ENCODE measurements at regions not wholly inside any gene's neighbourhood (a gene's known extent, or its start where the extent isn't known, plus 50 kb on each side); places are given as distances from the start of the nearest gene placed in this dataset.

DNA sequence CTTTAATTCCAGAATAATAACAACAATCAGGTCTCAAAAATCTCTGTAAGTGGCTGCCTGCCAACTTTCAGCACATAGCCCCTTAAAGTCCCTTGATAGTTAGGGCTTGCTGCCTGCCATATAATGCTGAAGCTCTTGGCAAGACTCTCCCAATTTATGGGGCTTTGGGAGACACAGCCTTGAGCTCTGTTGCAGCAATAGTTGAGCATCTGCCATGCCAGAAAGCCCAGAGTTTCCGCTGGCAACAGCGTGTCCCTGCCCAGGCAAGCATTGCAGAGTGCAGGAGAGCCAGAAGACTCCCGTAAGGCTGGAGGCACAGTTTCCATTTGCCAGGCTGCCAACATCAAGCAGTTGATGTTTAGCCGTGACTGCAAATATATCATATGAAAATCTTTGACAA, 678.5 kb upstream of the NUDT12 start:
- Histone ChIP-seq H3K4me3 (ENCODE audit: low read depth, low read length) (no peak overlapping the region), H3K9me3 (ENCODE audit: control insufficient read depth, insufficient read depth, low read depth, low read length) (no peaks in the 10 kb centered on the region), H3K4me1 (ENCODE audit: control insufficient read depth, insufficient read depth, low read length) (no peaks in the 10 kb centered on the region), H3K27ac (ENCODE audit: extremely low read depth, low read depth, low read length) (no peak overlapping the region), H3K36me3 (ENCODE audit: control insufficient read depth in 2 of 2, insufficient read depth in 1 of 2, low read length in 2 of 2) (no peaks in the 10 kb centered on the region)
- POLR2A ChIA-PET: no interaction called here
- CTCF ChIA-PET: no interaction called here
- TF ChIP-seq ZFP37 (tag by site-specific recombination; IDR thresholded peaks at IDR 0.05) (no peak), ZNF391 (tag by site-specific recombination; IDR thresholded peaks at IDR 0.05; ENCODE audit: borderline replicate concordance, low read depth) (no peak), ZNF423 (tag by site-specific recombination; IDR thresholded peaks at IDR 0.05) (no peak), TCF7L2 (IDR thresholded peaks at IDR 0.05; ENCODE audit: borderline replicate concordance, low read depth, low read length) (no peak), EGR2 (tag by site-specific recombination; IDR thresholded peaks at IDR 0.05; ENCODE audit: low read depth) (no peak)
- TF ChIP-seq, protein P1, sequence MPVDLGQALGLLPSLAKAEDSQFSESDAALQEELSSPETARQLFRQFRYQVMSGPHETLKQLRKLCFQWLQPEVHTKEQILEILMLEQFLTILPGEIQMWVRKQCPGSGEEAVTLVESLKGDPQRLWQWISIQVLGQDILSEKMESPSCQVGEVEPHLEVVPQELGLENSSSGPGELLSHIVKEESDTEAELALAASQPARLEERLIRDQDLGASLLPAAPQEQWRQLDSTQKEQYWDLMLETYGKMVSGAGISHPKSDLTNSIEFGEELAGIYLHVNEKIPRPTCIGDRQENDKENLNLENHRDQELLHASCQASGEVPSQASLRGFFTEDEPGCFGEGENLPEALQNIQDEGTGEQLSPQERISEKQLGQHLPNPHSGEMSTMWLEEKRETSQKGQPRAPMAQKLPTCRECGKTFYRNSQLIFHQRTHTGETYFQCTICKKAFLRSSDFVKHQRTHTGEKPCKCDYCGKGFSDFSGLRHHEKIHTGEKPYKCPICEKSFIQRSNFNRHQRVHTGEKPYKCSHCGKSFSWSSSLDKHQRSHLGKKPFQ (tag by site-specific recombination; IDR thresholded peaks at IDR 0.05): no peak

DNA sequence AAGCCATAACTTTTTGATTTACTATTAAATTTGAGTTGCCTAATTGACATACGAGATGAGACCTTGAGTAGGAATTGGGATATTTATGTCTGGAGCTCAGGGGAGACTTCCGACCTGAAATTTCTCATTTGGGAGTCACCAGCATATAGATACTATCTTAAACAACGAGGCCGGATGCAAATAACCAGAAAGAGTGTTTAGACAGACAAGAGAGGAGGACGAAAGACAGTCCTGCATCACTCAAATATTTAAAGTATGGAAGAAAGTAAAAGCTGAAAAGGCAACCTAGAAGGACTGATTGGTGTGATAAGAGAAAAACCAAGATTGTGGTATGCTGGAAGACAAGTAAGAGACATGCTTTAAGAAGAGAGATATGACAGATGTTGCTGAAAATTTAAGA, 675.0 kb upstream of the NUDT12 start:
- ChIA-PET POLR2A (no interaction called here), CTCF (no interaction called here)
- TF ChIP-seq ZXDB (tag by site-specific recombination; IDR thresholded peaks at IDR 0.05) (no peak), ZNF37A (tag by site-specific recombination; IDR thresholded peaks at IDR 0.05) (no peak), ZNF843 (tag by site-specific recombination; IDR thresholded peaks at IDR 0.05) (no peak), ZNF2 (tag by site-specific recombination; IDR thresholded peaks at IDR 0.05) (no peak), ZNF202 (tag by site-specific recombination; IDR thresholded peaks at IDR 0.05; ENCODE audit: borderline replicate concordance) (no peak), ZNF600 (tag by site-specific recombination; IDR thresholded peaks at IDR 0.05) (no peak)
- TF ChIP-seq, protein P2, sequence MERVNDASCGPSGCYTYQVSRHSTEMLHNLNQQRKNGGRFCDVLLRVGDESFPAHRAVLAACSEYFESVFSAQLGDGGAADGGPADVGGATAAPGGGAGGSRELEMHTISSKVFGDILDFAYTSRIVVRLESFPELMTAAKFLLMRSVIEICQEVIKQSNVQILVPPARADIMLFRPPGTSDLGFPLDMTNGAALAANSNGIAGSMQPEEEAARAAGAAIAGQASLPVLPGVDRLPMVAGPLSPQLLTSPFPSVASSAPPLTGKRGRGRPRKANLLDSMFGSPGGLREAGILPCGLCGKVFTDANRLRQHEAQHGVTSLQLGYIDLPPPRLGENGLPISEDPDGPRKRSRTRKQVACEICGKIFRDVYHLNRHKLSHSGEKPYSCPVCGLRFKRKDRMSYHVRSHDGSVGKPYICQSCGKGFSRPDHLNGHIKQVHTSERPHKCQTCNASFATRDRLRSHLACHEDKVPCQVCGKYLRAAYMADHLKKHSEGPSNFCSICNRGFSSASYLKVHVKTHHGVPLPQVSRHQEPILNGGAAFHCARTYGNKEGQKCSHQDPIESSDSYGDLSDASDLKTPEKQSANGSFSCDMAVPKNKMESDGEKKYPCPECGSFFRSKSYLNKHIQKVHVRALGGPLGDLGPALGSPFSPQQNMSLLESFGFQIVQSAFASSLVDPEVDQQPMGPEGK (tag by site-specific recombination; IDR thresholded peaks at IDR 0.05): no peak
- Histone ChIP-seq H3K9me3 (ENCODE audit: control insufficient read depth, insufficient read depth, low read depth, low read length) (no peaks in the 10 kb centered on the region), H3K27ac (ENCODE audit: extremely low read depth, low read depth, low read length) (no peak overlapping the region), H3K36me3 (ENCODE audit: control insufficient read depth in 2 of 2, insufficient read depth in 1 of 2, low read length in 2 of 2) (no peaks in the 10 kb centered on the region), H3K4me1 (ENCODE audit: control insufficient read depth, insufficient read depth, low read length) (no peaks in the 10 kb centered on the region), H3K4me3 (ENCODE audit: low read depth, low read length) (no peak overlapping the region)

DNA sequence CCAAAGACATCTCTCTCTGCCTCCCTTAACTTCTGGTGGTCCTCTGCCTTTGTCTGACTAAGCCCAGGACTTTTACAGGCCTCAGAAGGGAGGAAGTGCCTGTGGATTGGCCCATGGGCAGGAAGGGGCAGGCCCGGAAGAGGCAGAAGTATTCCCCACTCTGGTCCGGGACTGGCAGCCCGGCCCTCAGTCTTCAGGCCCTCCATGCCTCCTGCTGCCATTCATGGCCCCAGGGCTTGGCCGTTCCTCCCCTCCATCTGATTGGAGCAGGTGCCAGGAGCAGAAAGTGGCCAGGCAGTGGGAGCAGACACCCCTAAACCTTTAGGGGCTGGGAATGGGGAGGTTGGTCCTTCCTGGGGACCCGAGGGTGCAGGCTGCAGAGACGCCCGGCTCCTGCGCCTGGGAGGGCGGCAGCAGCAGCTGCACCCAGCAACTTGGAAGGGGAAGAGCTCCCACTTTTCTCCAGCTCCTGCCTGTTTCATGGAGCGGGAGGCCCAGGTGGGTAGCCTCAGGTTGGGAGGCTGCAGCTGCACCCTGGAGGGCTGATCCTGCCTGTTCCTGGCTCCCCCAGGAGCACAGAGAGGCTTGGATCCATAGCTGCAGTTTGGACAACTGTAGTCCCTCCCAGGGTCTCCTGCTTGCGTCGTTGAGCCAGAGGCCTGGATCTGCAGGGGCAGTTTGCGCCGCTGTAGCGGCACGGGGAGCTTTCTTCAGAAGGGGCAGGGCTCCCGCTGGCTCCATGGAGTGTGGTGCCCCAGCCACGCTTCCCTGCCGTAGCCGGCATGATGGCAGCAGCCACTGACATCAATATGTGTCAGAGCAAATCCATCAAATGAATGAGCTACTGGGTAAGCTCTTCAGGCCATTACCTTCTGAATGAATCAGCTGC, 661.5 kb upstream of the NUDT12 start:
- H3K4me1 ChIP-seq (ENCODE audit: control insufficient read depth, insufficient read depth, low read length): no peaks in the 10 kb centered on the region
- POLR2A ChIA-PET: no interaction called here
- H3K36me3 ChIP-seq (ENCODE audit: control insufficient read depth in 2 of 2, insufficient read depth in 1 of 2, low read length in 2 of 2): no peaks in the 10 kb centered on the region
- no peak for TF ChIP-seq ZNF391 (tag by site-specific recombination; IDR thresholded peaks at IDR 0.05; ENCODE audit: borderline replicate concordance, low read depth)
- no peak for TF ChIP-seq ZNF664 (tag by site-specific recombination; IDR thresholded peaks at IDR 0.05)
- TF ChIP-seq ZBTB17 (tag by site-specific recombination; IDR thresholded peaks at IDR 0.05): no peak
- no peak for TF ChIP-seq ZNF585B (tag by site-specific recombination; IDR thresholded peaks at IDR 0.05)
- no peak for TF ChIP-seq ZNF560 (tag by site-specific recombination; IDR thresholded peaks at IDR 0.05; ENCODE audit: borderline replicate concordance)
- TF ChIP-seq ZFP37 (tag by site-specific recombination; IDR thresholded peaks at IDR 0.05): no peak
- TF ChIP-seq, protein P3, sequence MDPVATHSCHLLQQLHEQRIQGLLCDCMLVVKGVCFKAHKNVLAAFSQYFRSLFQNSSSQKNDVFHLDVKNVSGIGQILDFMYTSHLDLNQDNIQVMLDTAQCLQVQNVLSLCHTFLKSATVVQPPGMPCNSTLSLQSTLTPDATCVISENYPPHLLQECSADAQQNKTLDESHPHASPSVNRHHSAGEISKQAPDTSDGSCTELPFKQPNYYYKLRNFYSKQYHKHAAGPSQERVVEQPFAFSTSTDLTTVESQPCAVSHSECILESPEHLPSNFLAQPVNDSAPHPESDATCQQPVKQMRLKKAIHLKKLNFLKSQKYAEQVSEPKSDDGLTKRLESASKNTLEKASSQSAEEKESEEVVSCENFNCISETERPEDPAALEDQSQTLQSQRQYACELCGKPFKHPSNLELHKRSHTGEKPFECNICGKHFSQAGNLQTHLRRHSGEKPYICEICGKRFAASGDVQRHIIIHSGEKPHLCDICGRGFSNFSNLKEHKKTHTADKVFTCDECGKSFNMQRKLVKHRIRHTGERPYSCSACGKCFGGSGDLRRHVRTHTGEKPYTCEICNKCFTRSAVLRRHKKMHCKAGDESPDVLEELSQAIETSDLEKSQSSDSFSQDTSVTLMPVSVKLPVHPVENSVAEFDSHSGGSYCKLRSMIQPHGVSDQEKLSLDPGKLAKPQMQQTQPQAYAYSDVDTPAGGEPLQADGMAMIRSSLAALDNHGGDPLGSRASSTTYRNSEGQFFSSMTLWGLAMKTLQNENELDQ (tag by site-specific recombination; IDR thresholded peaks at IDR 0.05; ENCODE audit: low read depth): no peak
- TF ChIP-seq ZFP41 (tag by site-specific recombination; IDR thresholded peaks at IDR 0.05; ENCODE audit: borderline replicate concordance): no peak
- TF ChIP-seq, protein P4, sequence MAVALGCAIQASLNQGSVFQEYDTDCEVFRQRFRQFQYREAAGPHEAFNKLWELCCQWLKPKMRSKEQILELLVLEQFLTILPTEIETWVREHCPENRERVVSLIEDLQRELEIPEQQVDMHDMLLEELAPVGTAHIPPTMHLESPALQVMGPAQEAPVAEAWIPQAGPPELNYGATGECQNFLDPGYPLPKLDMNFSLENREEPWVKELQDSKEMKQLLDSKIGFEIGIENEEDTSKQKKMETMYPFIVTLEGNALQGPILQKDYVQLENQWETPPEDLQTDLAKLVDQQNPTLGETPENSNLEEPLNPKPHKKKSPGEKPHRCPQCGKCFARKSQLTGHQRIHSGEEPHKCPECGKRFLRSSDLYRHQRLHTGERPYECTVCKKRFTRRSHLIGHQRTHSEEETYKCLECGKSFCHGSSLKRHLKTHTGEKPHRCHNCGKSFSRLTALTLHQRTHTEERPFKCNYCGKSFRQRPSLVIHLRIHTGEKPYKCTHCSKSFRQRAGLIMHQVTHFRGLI (tag by site-specific recombination; IDR thresholded peaks at IDR 0.05): no peak
- no peak for TF ChIP-seq MYNN (tag by site-specific recombination; IDR thresholded peaks at IDR 0.05; ENCODE audit: borderline replicate concordance)
- no peak overlapping the region for H3K27ac ChIP-seq (ENCODE audit: extremely low read depth, low read depth, low read length)
- H3K4me3 ChIP-seq (ENCODE audit: low read depth, low read length): no peak overlapping the region
- CTCF ChIA-PET: interaction anchor here (0.9 kb wide), 1 partner anchor 45 kb away, joined by 3 read pairs; no protein-coding TSS in a partner anchor
- no peaks in the 10 kb centered on the region for H3K9me3 ChIP-seq (ENCODE audit: control insufficient read depth, insufficient read depth, low read depth, low read length)

All from HEK293 (cell line).